ENCODE measurements at regions not wholly inside any gene's neighbourhood (a gene's known extent, or its start where the extent isn't known, plus 50 kb on each side); places are given as distances from the start of the nearest gene placed in this dataset.
A peak's percentile ranks its signal among the peaks of the same experiment; 100 is the strongest.

- CTCF ChIA-PET: no interaction called here
- Histone ChIP-seq H3K9ac (ENCODE audit: low read length) (no peak overlapping the region; the same call in 1 of the 2 replicates), H3F3A (ENCODE audit: low read length, unreplicated experiment) (no peaks in the 10 kb centered on the region), H3K4me1 (ENCODE audit: insufficient read depth, low read length) (peaks cover 44% of the 10 kb centered on the region), H3K27me3 (ENCODE audit: low read length) (no peaks in the 10 kb centered on the region), H3K27ac (ENCODE audit: low read length) (peak overlapping the region; percentile 94), H2AFZ (ENCODE audit: low read length) (no peak overlapping the region), H3K4me2 (ENCODE audit: low read length) (peak overlapping the region; percentile 73; the same call in 1 of the 2 replicates), H3K36me3 (ENCODE audit: low read depth, low read length) (no peaks in the 10 kb centered on the region), H3K79me2 (ENCODE audit: low read length) (no peaks in the 10 kb centered on the region), H4K20me1 (ENCODE audit: low read length) (no peaks in the 10 kb centered on the region), H3K9me2 (replicated peaks; ENCODE audit: low read length) (no peaks in the 10 kb centered on the region), H3K9me3 (ENCODE audit: low read length) (no peaks in the 10 kb centered on the region), H3K4me3 (ENCODE audit: low read length) (no peak overlapping the region)
- BruUV-seq (replicated peaks): no TSS peak
- DNase-seq (no peak), ATAC-seq (no peak)
- POLR2A ChIA-PET (ENCODE audit: unreplicated experiment): no interaction called here
- TF ChIP-seq EZH2 (IDR thresholded peaks at IDR 0.05; ENCODE audit: low read length, unreplicated experiment) (no peak), CTCF (conservative IDR thresholded peaks at IDR 0.05; ENCODE audit: low read depth, low read length) (no peak), EZH2phosphoT487 (IDR thresholded peaks at IDR 0.05; ENCODE audit: borderline replicate concordance, low read length) (no peak)
- intact Hi-C loops (cut with micrococcal nuclease): loop anchor here (5.0 to 10.0 kb wide), 6 partner anchors 86 to 1053 kb away; no protein-coding TSS in a partner anchor
These were observed 64.7 kb upstream of the PRL start for GRCh38 chr6:22361576-22361975.

GRCh38 chr6:22362361-22362760 lies 65.5 kb upstream of the PRL start:
- Histone ChIP-seq H3K4me3 (ENCODE audit: low read length) (peak overlapping the region; percentile 32; the same call in 1 of the 2 replicates), H3F3A (ENCODE audit: low read length, unreplicated experiment) (no peaks in the 10 kb centered on the region), H3K36me3 (ENCODE audit: low read depth, low read length) (no peaks in the 10 kb centered on the region), H4K20me1 (ENCODE audit: low read length) (no peaks in the 10 kb centered on the region), H3K27me3 (ENCODE audit: low read length) (no peaks in the 10 kb centered on the region), H3K9me3 (ENCODE audit: low read length) (no peaks in the 10 kb centered on the region), H3K27ac (ENCODE audit: low read length) (peak overlapping the region; percentile 94), H3K4me2 (ENCODE audit: low read length) (peak overlapping the region; percentile 73), H3K79me2 (ENCODE audit: low read length) (no peaks in the 10 kb centered on the region), H3K9me2 (replicated peaks; ENCODE audit: low read length) (no peaks in the 10 kb centered on the region), H3K9ac (ENCODE audit: low read length) (peak overlapping the region; percentile 70), H2AFZ (ENCODE audit: low read length) (no peak overlapping the region), H3K4me1 (ENCODE audit: insufficient read depth, low read length) (peaks cover 44% of the 10 kb centered on the region)
- CTCF ChIA-PET: interaction anchor here (0.6 kb wide), 1 partner anchor 135 kb away, joined by 6 read pairs; no protein-coding TSS in a partner anchor
- TF ChIP-seq CTCF (conservative IDR thresholded peaks at IDR 0.05; ENCODE audit: low read depth, low read length) (no peak), EZH2 (IDR thresholded peaks at IDR 0.05; ENCODE audit: low read length, unreplicated experiment) (no peak), EZH2phosphoT487 (IDR thresholded peaks at IDR 0.05; ENCODE audit: borderline replicate concordance, low read length) (no peak)
- ATAC-seq (peak; percentile 50), DNase-seq (peak; percentile 87)
- BruUV-seq (replicated peaks): no TSS peak
- POLR2A ChIA-PET (ENCODE audit: unreplicated experiment): no interaction called here
- intact Hi-C loops (cut with micrococcal nuclease): loop anchor here (1.0 to 10.0 kb wide), 8 partner anchors 85 to 1052 kb away; no protein-coding TSS in a partner anchor

- CTCF ChIA-PET: interaction anchor here (0.5 to 0.6 kb wide), 2 partner anchors 414 to 1512 kb away, joined by 3 read pairs; no protein-coding TSS in a partner anchor
- Histone ChIP-seq H4K20me1 (ENCODE audit: low read length) (no peaks in the 10 kb centered on the region), H3K27ac (ENCODE audit: low read length) (peak overlapping the region; percentile 94), H3K9me2 (replicated peaks; ENCODE audit: low read length) (no peaks in the 10 kb centered on the region), H3K27me3 (ENCODE audit: low read length) (no peaks in the 10 kb centered on the region), H3K36me3 (ENCODE audit: low read depth, low read length) (no peaks in the 10 kb centered on the region), H2AFZ (ENCODE audit: low read length) (0 out of 2 replicates have a peak overlapping the region, but pooled peaks have one; percentile 12), H3K9ac (ENCODE audit: low read length) (peak overlapping the region; percentile 70), H3K9me3 (ENCODE audit: low read length) (no peaks in the 10 kb centered on the region), H3K4me2 (ENCODE audit: low read length) (peak overlapping the region; percentile 73), H3K79me2 (ENCODE audit: low read length) (no peaks in the 10 kb centered on the region), H3F3A (ENCODE audit: low read length, unreplicated experiment) (no peaks in the 10 kb centered on the region), H3K4me1 (ENCODE audit: insufficient read depth, low read length) (peaks cover 44% of the 10 kb centered on the region), H3K4me3 (ENCODE audit: low read length) (peak overlapping the region; percentile 32; the same call in 1 of the 2 replicates)
- BruUV-seq (replicated peaks): no TSS peak
- intact Hi-C loops (cut with micrococcal nuclease): loop anchor here (1.0 to 10.0 kb wide), 8 partner anchors 84 to 1052 kb away; no protein-coding TSS in a partner anchor
- TF ChIP-seq EZH2 (IDR thresholded peaks at IDR 0.05; ENCODE audit: low read length, unreplicated experiment) (no peak), CTCF (conservative IDR thresholded peaks at IDR 0.05; ENCODE audit: low read depth, low read length) (no peak), EZH2phosphoT487 (IDR thresholded peaks at IDR 0.05; ENCODE audit: borderline replicate concordance, low read length) (no peak)
- DNase-seq (peak; percentile 92), ATAC-seq (peak; percentile 84)
- POLR2A ChIA-PET (ENCODE audit: unreplicated experiment): interaction anchor here (0.6 kb wide), 1 partner anchor 770 kb away, joined by 5 read pairs; the partner anchor contains the start of gene SOX4
These were observed 66.4 kb upstream of the PRL start for GRCh38 chr6:22363166-22363713.

Data from PC-3 (cell line).